SK-N-SH (cell line): ENCODE measurements at regions not wholly inside any gene's neighbourhood (a gene's known extent, or its start where the extent isn't known, plus 50 kb on each side); places are given as distances from the start of the nearest gene placed in this dataset.
A peak's percentile ranks its signal among the peaks of the same experiment; 100 is the strongest.

Experiments used
- CTCF ChIA-PET: fragments of 300-600, 350-600 bp; formaldehyde crosslinking; extraction: SDS; loops from one replicate; lab custom pipeline; 2021; lab: Yijun Ruan, JAX
- POLR2A ChIA-PET: fragments of 350-600 bp; sonication (Branson Sonifier 250); formaldehyde crosslinking; extraction: SDS; loops from one replicate; lab custom pipeline; 2020; ENCODE audit warnings: antibody characterized with exemption, inconsistent platforms; lab: Yijun Ruan, JAX
- DNase-seq: peaks from one replicate; pipeline ENCODE4 v3.0.0; 2012
- H2AFZ ChIP-seq: fragments of 200-600 bp; sonication (generic); 2 replicates; pipeline ENCODE4 v1.8.1; 2016; ENCODE audit warnings: antibody characterized with exemption, mild to moderate bottlenecking, low read depth
- H3F3A ChIP-seq: fragments of 200-600 bp; sonication (generic); replicated peaks from 2 replicates; pipeline ENCODE3; 2016; ENCODE audit warnings: antibody characterized with exemption, mild to moderate bottlenecking; ENCODE audit not compliant: insufficient read depth
- H3K27ac ChIP-seq, 2 experiments: fragments of 200-500 bp in 1 of 2; fragments of 200-600 bp in 1 of 2; sonication (Bioruptor generic) in 1 of 2; sonication (generic), shearing (Covaris generic) in 1 of 2; 2 replicates each; pipeline versions ENCODE4 v1.5.1 to v1.6.1; 2014 to 2016; ENCODE audit warnings: low read depth in 2 of 2, inconsistent platforms in 1 of 2, low read length in 1 of 2, mild to moderate bottlenecking in 1 of 2, mixed read lengths in 1 of 2
- H3K27me3 ChIP-seq: fragments of 200-600 bp; sonication (generic), shearing (Covaris generic); 2 replicates; pipeline ENCODE4 v1.6.1; 2016; ENCODE audit warnings: mixed run types; ENCODE audit not compliant: insufficient read depth
- H3K36me3 ChIP-seq, 2 experiments: fragments of 200-500 bp in 1 of 2; fragments of 200-600 bp in 1 of 2; sonication (Bioruptor generic) in 1 of 2; sonication (generic) in 1 of 2; replicated peaks in 1 of 2; 2 replicates each; pipeline versions ENCODE3 to v1.5.1; 2014 to 2016; ENCODE audit warnings: low read length in 1 of 2, mild to moderate bottlenecking in 1 of 2; ENCODE audit not compliant: insufficient read depth in 2 of 2, control insufficient read depth in 1 of 2
- H3K4me1 ChIP-seq, 2 experiments: fragments of 200-500 bp in 1 of 2; fragments of 200-600 bp in 1 of 2; sonication (Bioruptor generic) in 1 of 2; sonication (generic), shearing (Covaris generic) in 1 of 2; 2 replicates each; pipeline versions ENCODE4 v1.5.1 to v1.6.1; 2014 to 2016; ENCODE audit warnings: low read depth in 1 of 2, low read length in 1 of 2, mixed run types in 1 of 2; ENCODE audit not compliant: insufficient read depth in 2 of 2, control insufficient read depth in 1 of 2
- H3K4me2 ChIP-seq: fragments of 200-600 bp; sonication (generic), shearing (Covaris generic); 2 replicates; pipeline ENCODE4 v1.6.1; 2017; ENCODE audit warnings: mixed run types
- H3K4me3 ChIP-seq, 2 experiments: fragments of 200-500 bp in 1 of 2; fragments of 200-600 bp in 1 of 2; sonication (Bioruptor generic) in 1 of 2; sonication (generic), shearing (Covaris generic) in 1 of 2; 2 replicates each; pipeline versions ENCODE4 v1.5.1 to v1.8.1; 2014 to 2016; ENCODE audit warnings: low read depth in 2 of 2, inconsistent platforms in 1 of 2, low read length in 1 of 2, mild to moderate bottlenecking in 1 of 2, mixed read lengths in 1 of 2, moderate library complexity in 1 of 2
- H3K79me2 ChIP-seq: fragments of 200-600 bp; sonication (generic); 2 replicates; pipeline ENCODE4 v1.8.1; 2017; ENCODE audit warnings: mild to moderate bottlenecking; ENCODE audit not compliant: insufficient read depth
- H3K9ac ChIP-seq: fragments of 200-600 bp; sonication (generic); 2 replicates; pipeline ENCODE4 v1.6.1; 2017; ENCODE audit warnings: mixed run types
- H3K9me2 ChIP-seq: fragments of 200-600 bp; sonication (generic); 2 replicates; pipeline ENCODE4 v1.6.1; 2017; ENCODE audit warnings: mixed run types
- H3K9me3 ChIP-seq: fragments of 200-600 bp; sonication (generic); 2 replicates; pipeline ENCODE4 v1.6.1; 2017; ENCODE audit warnings: mixed run types, mild to moderate bottlenecking, moderate library complexity
- H4K20me1 ChIP-seq: fragments of 200-600 bp; sonication (generic); 2 replicates; pipeline ENCODE4 v1.6.1; 2017; ENCODE audit warnings: mild to moderate bottlenecking, mixed run types; ENCODE audit not compliant: insufficient read depth
- EP300 ChIP-seq, 2 experiments: IDR thresholded peaks; 2 replicates each; pipeline versions ENCODE4 v1.4.0 to v1.6.1; 2012; ENCODE audit warnings: borderline replicate concordance in 1 of 2, low read depth in 1 of 2, low read length in 1 of 2
- FOXJ3 ChIP-seq: sonication (generic); formaldehyde crosslinking; IDR thresholded peaks from 2 replicates; pipeline ENCODE4 v1.5.1; 2020; ENCODE audit warnings: mild to moderate bottlenecking, missing genetic modification reagents
- NFIC ChIP-seq: IDR thresholded peaks from 2 replicates; pipeline ENCODE4 v1.4.0; 2012; ENCODE audit warnings: borderline replicate concordance
- NRF1 ChIP-seq: IDR thresholded peaks from 2 replicates; pipeline ENCODE4 v1.6.1; 2012; ENCODE audit warnings: low read depth, mild to moderate bottlenecking, low read length
- RAD21 ChIP-seq: IDR thresholded peaks from 2 replicates; pipeline ENCODE4 v1.6.1; 2012; ENCODE audit warnings: mild to moderate bottlenecking, low read length
- REST ChIP-seq: IDR thresholded peaks from 2 replicates; pipeline ENCODE4 v1.6.1; 2012; ENCODE audit warnings: mild to moderate bottlenecking, low read depth, low read length, moderate library complexity
- TAF1 ChIP-seq: IDR thresholded peaks from 2 replicates; pipeline ENCODE4 v1.6.1; 2012; ENCODE audit warnings: low read depth, mild to moderate bottlenecking, low read length, moderate library complexity, borderline replicate concordance
- USF2 ChIP-seq: fragments of 150-350 bp; IDR thresholded peaks from 2 replicates; pipeline ENCODE4 v1.6.1; 2017; ENCODE audit warnings: antibody characterized with exemption, low read length, low read depth, borderline replicate concordance
- ZBTB33 ChIP-seq: IDR thresholded peaks from 2 replicates; pipeline ENCODE4 v1.4.0; 2012; ENCODE audit warnings: low read depth, borderline replicate concordance
- WGBS: methylation state at CpG from one replicate; pipeline ENCODE4 v1.1.6; 2017; ENCODE audit warnings: low lambda C conversion rate; 5-methylcytosine and 5-hydroxymethylcytosine counted together
- TF ChIP-seq, protein P1 (sequence below): IDR thresholded peaks from 2 replicates; pipeline ENCODE4 v1.4.0; 2012; ENCODE audit warnings: low read depth, borderline replicate concordance

- Histone ChIP-seq H3K4me3 (no peak overlapping the region), H3K4me1 (peaks cover 0 to 2% of the 10 kb centered on the region in 2 experiments; a peak in 2 of 4 replicates), H3K27ac (no peak overlapping the region), H4K20me1 (no peaks in the 10 kb centered on the region), H3K9me2 (no peaks in the 10 kb centered on the region), H3K27me3 (no peaks in the 10 kb centered on the region), H3K9ac (no peak overlapping the region), H3K79me2 (no peaks in the 10 kb centered on the region), H3F3A (no peaks in the 10 kb centered on the region), H2AFZ (no peak overlapping the region), H3K4me2 (no peak overlapping the region), H3K36me3 (no peaks in the 10 kb centered on the region), H3K9me3 (no peaks in the 10 kb centered on the region)
- WGBS, result 32% methylated on average over 4 of the region's 4 CpGs
- ChIA-PET POLR2A (no interaction called here), CTCF (interaction anchor here (0.7 to 2.4 kb wide), 4 partner anchors 8 to 88 kb away, joined by 3 to 11 read pairs (median 4); no protein-coding TSS in a partner anchor)
- no peak for DNase-seq
- no peak for TF ChIP-seq FOXJ3 (CRISPR knock-in tag)
- TF ChIP-seq USF2, result no peak
- no peak for TF ChIP-seq NRF1
- no peak for TF ChIP-seq ZBTB33
- TF ChIP-seq TAF1, result no peak
- TF ChIP-seq, protein P1, sequence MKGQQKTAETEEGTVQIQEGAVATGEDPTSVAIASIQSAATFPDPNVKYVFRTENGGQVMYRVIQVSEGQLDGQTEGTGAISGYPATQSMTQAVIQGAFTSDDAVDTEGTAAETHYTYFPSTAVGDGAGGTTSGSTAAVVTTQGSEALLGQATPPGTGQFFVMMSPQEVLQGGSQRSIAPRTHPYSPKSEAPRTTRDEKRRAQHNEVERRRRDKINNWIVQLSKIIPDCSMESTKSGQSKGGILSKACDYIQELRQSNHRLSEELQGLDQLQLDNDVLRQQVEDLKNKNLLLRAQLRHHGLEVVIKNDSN, result no peak
- no peak for TF ChIP-seq REST
Measured at GRCh38 chr7:11256501-11256900, 282.8 kb downstream of the PHF14 start.

DNA sequence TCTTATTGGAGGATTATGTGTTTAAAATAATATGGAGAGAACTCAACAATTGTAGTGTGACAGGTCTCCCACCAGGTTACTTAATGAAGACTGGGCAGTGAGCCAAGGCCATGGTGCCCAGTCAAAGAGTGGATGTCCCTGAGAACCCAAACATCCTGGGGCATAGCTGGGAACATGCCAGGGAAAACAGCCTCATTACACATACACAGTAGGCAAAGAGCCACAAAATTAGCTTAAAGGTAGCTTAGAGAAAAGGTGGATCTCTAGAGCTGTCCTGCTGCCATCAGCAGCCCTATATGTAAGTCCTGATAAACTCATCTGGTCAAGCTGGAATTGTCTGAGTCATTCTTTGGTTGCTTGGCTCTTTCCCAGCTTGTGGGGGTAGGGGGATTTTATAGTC is 287.8 kb downstream of the PHF14 start:
- peak; percentile 6; the same call in 1 of the 2 replicates for TF ChIP-seq NFIC
- no peak for TF ChIP-seq RAD21
- 0 out of 2 replicates have a peak, but pooled peaks have one; percentile 39 for TF ChIP-seq FOXJ3 (CRISPR knock-in tag)
- TF ChIP-seq EP300 (IDR thresholded peaks at IDR 0.05; ENCODE audit: borderline replicate concordance in 1 of 2, low read depth in 1 of 2, low read length in 1 of 2), result peak in 1 of 2 experiments; percentile 16; a peak in 1 of 4 replicates
- H3K4me1 ChIP-seq, result peaks cover 0 to 2% of the 10 kb centered on the region in 2 experiments; a peak in 1 of 4 replicates
- no peaks in the 10 kb centered on the region for H3K79me2 ChIP-seq
- no peaks in the 10 kb centered on the region for H3K36me3 ChIP-seq
- H4K20me1 ChIP-seq, result no peaks in the 10 kb centered on the region
- no peaks in the 10 kb centered on the region for H3K9me3 ChIP-seq
- H3K9me2 ChIP-seq, result no peaks in the 10 kb centered on the region
- H3K4me3 ChIP-seq, result no peak overlapping the region
- CTCF ChIA-PET, result interaction anchor here (1.0 to 1.2 kb wide), 2 partner anchors 36 to 50 kb away, joined by 3 to 4 read pairs; no protein-coding TSS in a partner anchor
- H2AFZ ChIP-seq, result no peak overlapping the region
- no peak overlapping the region for H3K9ac ChIP-seq
- H3K27me3 ChIP-seq, result no peaks in the 10 kb centered on the region
- H3K27ac ChIP-seq, result no peak overlapping the region
- POLR2A ChIA-PET, result no interaction called here
- peak; percentile 26 for DNase-seq
- no peak overlapping the region for H3K4me2 ChIP-seq
- peaks cover 5% of the 10 kb centered on the region for H3F3A ChIP-seq
